Transverse colon (tissue), 4 donors: ENCODE measurements at regions not wholly inside any gene's neighbourhood (a gene's known extent, or its start where the extent isn't known, plus 50 kb on each side); places are given as distances from the start of the nearest gene placed in this dataset.

Source experiments
- DNase-seq: peaks from one replicate; pipeline ENCODE4 v3.0.0-alpha.2; 2019
- H3K27ac ChIP-seq, 4 donors: fragments of 200-600 bp; sonication (generic); 2 replicates each; pipeline ENCODE4 v1.5.1; 2016 to 2018; ENCODE audit warnings: inconsistent platforms in 4 of 4
- H3K27me3 ChIP-seq: fragments of 200-600 bp; sonication (generic); 2 replicates; pipeline ENCODE4 v1.5.1; 2017; ENCODE audit warnings: inconsistent platforms
- H3K36me3 ChIP-seq, 4 donors: fragments of 200-600 bp; sonication (generic); 2 replicates each; pipeline ENCODE4 v1.5.1; 2017 to 2019; ENCODE audit warnings: inconsistent platforms in 4 of 4
- H3K4me1 ChIP-seq, 4 donors: fragments of 200-600 bp; sonication (generic); 2 replicates each; pipeline ENCODE4 v1.5.1; 2017 to 2020; ENCODE audit warnings: inconsistent platforms in 4 of 4
- H3K4me3 ChIP-seq, 4 donors: fragments of 200-600 bp; sonication (generic); 1 replicate in 1 of 4; 2 replicates in 3 of 4; pipeline versions ENCODE4 v1.5.1 to v1.6.1; 2017 to 2019; ENCODE audit warnings: inconsistent platforms in 4 of 4
- H3K9me3 ChIP-seq, 2 donors: fragments of 200-600 bp; sonication (generic); 2 replicates each; pipeline ENCODE4 v1.5.1; 2017 to 2019; ENCODE audit warnings: inconsistent platforms in 2 of 2
- CTCF ChIP-seq, 5 experiments: fragments of 200-600 bp in 3 of 5; fragments of 450-650 bp in 2 of 5; sonication (generic) in 3 of 5; IDR thresholded peaks; 1 replicate in 2 of 5; 2 replicates in 3 of 5; pipeline ENCODE4 v1.5.1; 2016 to 2017; ENCODE audit warnings: antibody characterized with exemption in 5 of 5, inconsistent platforms in 3 of 5, mild to moderate bottlenecking in 2 of 5, moderate library complexity in 1 of 5
- EP300 ChIP-seq: sonication (generic); formaldehyde crosslinking; IDR thresholded peaks from one replicate; pipeline ENCODE4 v1.6.1; 2017; ENCODE audit warnings: antibody characterized with exemption, low read depth
- POLR2A ChIP-seq: fragments of 450-650 bp; IDR thresholded peaks from one replicate; pipeline ENCODE4 v1.6.1; 2016; ENCODE audit warnings: antibody characterized with exemption, mild to moderate bottlenecking, moderate library complexity
- POLR2AphosphoS5 ChIP-seq, 3 donors: sonication (generic); formaldehyde crosslinking; IDR thresholded peaks; one replicate each; pipeline ENCODE4 v1.6.1; 2016; ENCODE audit warnings: antibody characterized with exemption in 3 of 3
- WGBS, 2 donors: methylation state at CpG; one replicate each; pipeline ENCODE4 v1.1.5; 2018; ENCODE audit warnings: low coverage in 1 of 2; 5-methylcytosine and 5-hydroxymethylcytosine counted together
- in situ Hi-C, 4 donors: fragments of 200-750 bp; cut with MboI; loops; one replicate each; pipeline versions ENCODE4 v1.15.0 to v1.15.1; 2017; ENCODE audit warnings: low sequenced_read_pairs in 3 of 4, low pct_ligation_motif_present in 1 of 4, low pct_unique_long_range_greater_than_20kb in 1 of 4
- intact Hi-C: fragments of 100-400 bp; cut with DNase I; formaldehyde crosslinking; loops from one replicate; pipeline ENCODE4 v1.15.1; 2023; ENCODE audit warnings: low total_unique reads

GRCh38 chr20:11112832-11113231 lies 439.0 kb upstream of the JAG1 start:
- Histone ChIP-seq H3K4me1 (no peaks in the 10 kb centered on the region), H3K36me3 (no peaks in the 10 kb centered on the region), H3K4me3 (no peak overlapping the region), H3K9me3 (no peaks in the 10 kb centered on the region), H3K27me3 (no peaks in the 10 kb centered on the region), H3K27ac (no peak overlapping the region)
- 66 to 67% methylated on average over 2 of the region's 2 CpGs for WGBS, 2 donors
- intact Hi-C loops (no loop called here), in situ Hi-C loops (no loop called here)
- no peak for DNase-seq
- no peak for TF ChIP-seq POLR2AphosphoS5 (IDR thresholded peaks at IDR 0.05)
- no peak for TF ChIP-seq POLR2A
- TF ChIP-seq EP300: no peak
- no peak for TF ChIP-seq CTCF (IDR thresholded peaks at IDR 0.05)

GRCh38 chr20:11114382-11114781 lies 440.6 kb upstream of the JAG1 start:
- in situ Hi-C loops: no loop called here
- H3K4me1 ChIP-seq: no peaks in the 10 kb centered on the region
- TF ChIP-seq POLR2A: no peak
- no peak for TF ChIP-seq POLR2AphosphoS5 (IDR thresholded peaks at IDR 0.05)
- no peak for TF ChIP-seq EP300
- TF ChIP-seq CTCF (IDR thresholded peaks at IDR 0.05): no peak
- no peak overlapping the region for H3K27ac ChIP-seq
- no peaks in the 10 kb centered on the region for H3K36me3 ChIP-seq
- intact Hi-C loops: no loop called here
- no peaks in the 10 kb centered on the region for H3K9me3 ChIP-seq
- H3K27me3 ChIP-seq: no peaks in the 10 kb centered on the region
- DNase-seq: no peak
- H3K4me3 ChIP-seq: no peak overlapping the region

GRCh38 chr20:11117808-11118528 lies 444.2 kb upstream of the JAG1 start:
- TF ChIP-seq POLR2AphosphoS5 (IDR thresholded peaks at IDR 0.05) (no peak), CTCF (IDR thresholded peaks at IDR 0.05) (no peak), EP300 (no peak), POLR2A (no peak)
- intact Hi-C loops: no loop called here

GRCh38 chr20:11118802-11119380 lies 445.1 kb upstream of the JAG1 start:
- no peak for TF ChIP-seq POLR2AphosphoS5 (IDR thresholded peaks at IDR 0.05)
- no peak for TF ChIP-seq POLR2A
- no peak for TF ChIP-seq CTCF (IDR thresholded peaks at IDR 0.05)
- no peak for TF ChIP-seq EP300
- H3K27me3 ChIP-seq: no peaks in the 10 kb centered on the region
- no peak overlapping the region for H3K27ac ChIP-seq
- intact Hi-C loops (no loop called here), in situ Hi-C loops (no loop called here)
- H3K36me3 ChIP-seq: no peaks in the 10 kb centered on the region
- H3K4me1 ChIP-seq: no peaks in the 10 kb centered on the region
- DNase-seq: no peak
- no peak overlapping the region for H3K4me3 ChIP-seq
- 75 to 77% methylated on average over 4 of the region's 4 CpGs for WGBS, 2 donors
- no peaks in the 10 kb centered on the region for H3K9me3 ChIP-seq

More at GRCh38 chr20:11117808-11118528, 444.2 kb upstream of the JAG1 start:
- H3K36me3 ChIP-seq: no peaks in the 10 kb centered on the region
- H3K27ac ChIP-seq: no peak overlapping the region
- H3K27me3 ChIP-seq: no peaks in the 10 kb centered on the region
- in situ Hi-C loops: no loop called here
- H3K4me3 ChIP-seq: no peak overlapping the region
- no peak for DNase-seq
- H3K9me3 ChIP-seq: no peaks in the 10 kb centered on the region
- H3K4me1 ChIP-seq: no peaks in the 10 kb centered on the region
- WGBS, 2 donors: 71 to 78% methylated on average over 2 of the region's 2 CpGs
